B cell (primary cell): ENCODE measurements at regions not wholly inside any gene's neighbourhood (a gene's known extent, or its start where the extent isn't known, plus 50 kb on each side); places are given as distances from the start of the nearest gene placed in this dataset.

Experiments used
- ATAC-seq: fragments of 200-7000 bp; cut with Tn5 transposase; one replicate; pipeline ENCODE4 v1.10.0; 2021; ENCODE audit warnings: low read depth, mild to moderate bottlenecking, moderate number of reproducible peaks, moderate library complexity
- CTCF ChIA-PET: fragments of 350-600 bp; sonication (Branson Sonifier 250); formaldehyde crosslinking; loops from one replicate; lab custom pipeline; 2021; ENCODE audit warnings: antibody characterized with exemption, inconsistent platforms; lab: Charles Lee
- POLR2A ChIA-PET: fragments of 350-600 bp; sonication (Branson Sonifier 250); formaldehyde crosslinking; loops from one replicate; lab custom pipeline; 2021; ENCODE audit warnings: antibody characterized with exemption; lab: Charles Lee
- DNase-seq: peaks from one replicate; pipeline ENCODE4 v3.0.0; 2013
- H2AFZ ChIP-seq: 2 replicates; pipeline ENCODE4 v1.6.1; 2012; ENCODE audit warnings: mild to moderate bottlenecking, low read depth, low read length; ENCODE audit not compliant: insufficient read depth, poor library complexity, severe bottlenecking
- H3K27ac ChIP-seq, 2 donors: 1 replicate in 1 of 2; 2 replicates in 1 of 2; pipeline ENCODE4 v1.5.1; 2012 to 2013; ENCODE audit warnings: low read length in 2 of 2, mild to moderate bottlenecking in 2 of 2, moderate library complexity in 1 of 2
- H3K27me3 ChIP-seq, 4 experiments: fragments of 200-600 bp in 1 of 4; sonication (generic) in 1 of 4; replicated peaks in 1 of 4; 1 replicate in 2 of 4; 2 replicates in 2 of 4; pipeline versions ENCODE4 v1.6.1 to v1.7.0; 2013 to 2016; ENCODE audit warnings: low read length in 3 of 4, mild to moderate bottlenecking in 2 of 4, mixed read lengths in 1 of 4, moderate library complexity in 1 of 4; ENCODE audit not compliant: insufficient read depth in 4 of 4, control insufficient read depth in 3 of 4; ENCODE audit errors: control extremely low read depth in 1 of 4
- H3K36me3 ChIP-seq, 2 experiments: replicated peaks in 1 of 2; 1 replicate in 1 of 2; 2 replicates in 1 of 2; pipeline versions ENCODE4 v1.6.1 to v1.7.1; 2013; ENCODE audit warnings: low read length in 1 of 2; ENCODE audit not compliant: insufficient read depth in 2 of 2, control insufficient read depth in 1 of 2; ENCODE audit errors: control extremely low read depth in 1 of 2, extremely low read depth in 1 of 2
- H3K4me1 ChIP-seq, 2 donors: fragments of 200-600 bp in 1 of 2; sonication (generic) in 1 of 2; 1 replicate in 1 of 2; 2 replicates in 1 of 2; pipeline versions ENCODE4 v1.5.1 to v1.6.1; 2013 to 2017; ENCODE audit warnings: low read length in 2 of 2; ENCODE audit not compliant: control insufficient read depth in 2 of 2, insufficient read depth in 2 of 2
- H3K4me2 ChIP-seq: replicated peaks from 2 replicates; pipeline ENCODE3; 2012; ENCODE audit warnings: mild to moderate bottlenecking, low read depth, low read length; ENCODE audit not compliant: poor library complexity, severe bottlenecking
- H3K4me3 ChIP-seq, 5 experiments: fragments of 200-600 bp in 1 of 5; sonication (generic) in 1 of 5; 1 replicate in 3 of 5; 2 replicates in 2 of 5; pipeline versions ENCODE4 v1.5.1 to v1.7.0; 2011 to 2016; ENCODE audit warnings: low read length in 4 of 5, mild to moderate bottlenecking in 4 of 5, low read depth in 2 of 5, control low read depth in 1 of 5, moderate library complexity in 1 of 5; ENCODE audit not compliant: insufficient read depth in 1 of 5; ENCODE audit errors: control extremely low read depth in 1 of 5, extremely low read depth in 1 of 5
- H3K79me2 ChIP-seq: fragments of 200-600 bp; sonication (generic); one replicate; pipeline ENCODE4 v1.6.0; 2016; ENCODE audit warnings: low read length; ENCODE audit not compliant: control insufficient read depth, insufficient read depth
- H3K9ac ChIP-seq: fragments of 200-600 bp; sonication (generic); 2 replicates; pipeline ENCODE4 v1.6.1; 2017; ENCODE audit warnings: mild to moderate bottlenecking, low read length, moderate library complexity
- H3K9me3 ChIP-seq, 3 donors: one replicate each; pipeline versions ENCODE4 v1.6.1 to v1.7.1; 2013; ENCODE audit warnings: low read length in 2 of 3; ENCODE audit not compliant: control insufficient read depth in 2 of 3, insufficient read depth in 1 of 3; ENCODE audit errors: control extremely low read depth in 1 of 3
- H4K20me1 ChIP-seq: 2 replicates; pipeline ENCODE4 v1.6.0; 2012; ENCODE audit warnings: mild to moderate bottlenecking, low read length; ENCODE audit not compliant: insufficient read depth, control insufficient read depth, poor library complexity, severe bottlenecking
- H3K27ac Mint-ChIP-seq: one replicate; pipeline ENCODE4 v1.8.0; 2021; ENCODE audit warnings: mixed read lengths
- H3K27me3 Mint-ChIP-seq: one replicate; pipeline ENCODE4 v1.8.0; 2021; ENCODE audit warnings: mixed read lengths
- H3K4me1 Mint-ChIP-seq: one replicate; pipeline ENCODE4 v1.8.0; 2021; ENCODE audit warnings: mixed read lengths
- H3K4me3 Mint-ChIP-seq: one replicate; pipeline ENCODE4 v1.8.0; 2021; ENCODE audit warnings: mixed read lengths
- H3K9me3 Mint-ChIP-seq: one replicate; pipeline ENCODE4 v1.8.0; 2022; ENCODE audit warnings: mixed read lengths; ENCODE audit not compliant: insufficient read depth
- CTCF ChIP-seq: fragments of 200-600 bp; IDR thresholded peaks from one replicate; pipeline ENCODE4 v1.8.0; 2022; ENCODE audit warnings: antibody characterized with exemption, mild to moderate bottlenecking
- EZH2 ChIP-seq: IDR thresholded peaks from 2 replicates; pipeline ENCODE4 v1.6.1; 2012; ENCODE audit warnings: borderline replicate concordance, low read depth, mild to moderate bottlenecking, moderate library complexity, low read length; ENCODE audit not compliant: insufficient read depth, poor library complexity, severe bottlenecking
- WGBS: methylation state at CpG from one replicate; pipeline ENCODE4 v1.1.5; 2013; ENCODE audit warnings: missing lambda C conversion rate; ENCODE audit not compliant: insufficient coverage; 5-methylcytosine and 5-hydroxymethylcytosine counted together
- intact Hi-C: fragments of 100-400 bp; cut with micrococcal nuclease; formaldehyde crosslinking; loops from one replicate; pipeline ENCODE4 v1.10.0; 2022

- Mint-ChIP-seq H3K9me3 (no peaks in the 10 kb centered on the region), H3K4me3 (no peak overlapping the region), H3K4me1 (no peaks in the 10 kb centered on the region), H3K27me3 (peaks cover 24% of the 10 kb centered on the region), H3K27ac (no peak overlapping the region)
- H3K79me2 ChIP-seq: no peaks in the 10 kb centered on the region
- ATAC-seq (no peak), DNase-seq (no peak)
- no peak overlapping the region for H3K4me3 ChIP-seq
- H2AFZ ChIP-seq: no peak overlapping the region
- CTCF ChIA-PET: no interaction called here
- peaks cover 0 to 12% (median 0%) of the 10 kb centered on the region in 3 donors for H3K9me3 ChIP-seq
- no peak for TF ChIP-seq EZH2
- TF ChIP-seq CTCF: no peak
- POLR2A ChIA-PET: interaction anchor here (0.7 kb wide), 1 partner anchor 12 kb away, joined by 3 read pairs; no protein-coding TSS in a partner anchor
- no peak overlapping the region for H3K4me2 ChIP-seq
- intact Hi-C loops: no loop called here
- H3K36me3 ChIP-seq: no peaks in the 10 kb centered on the region
- no peaks in the 10 kb centered on the region for H3K4me1 ChIP-seq
- H3K27me3 ChIP-seq: peaks cover 0 to 8% (median 1%) of the 10 kb centered on the region in 4 experiments
- H4K20me1 ChIP-seq: no peaks in the 10 kb centered on the region
- 48% methylated on average over 4 of the region's 8 CpGs for WGBS
- H3K9ac ChIP-seq: no peak overlapping the region
- no peak overlapping the region for H3K27ac ChIP-seq
Measured at GRCh38 chr12:124656947-124657434, 89.6 kb upstream of the NCOR2 start.

- Histone ChIP-seq H3K36me3 (no peaks in the 10 kb centered on the region), H3K79me2 (no peaks in the 10 kb centered on the region), H3K9ac (no peak overlapping the region), H3K27ac (no peak overlapping the region), H3K9me3 (peaks cover 0 to 7% (median 0%) of the 10 kb centered on the region in 3 donors), H3K4me1 (no peaks in the 10 kb centered on the region), H2AFZ (no peak overlapping the region), H3K4me2 (no peak overlapping the region), H3K4me3 (no peak overlapping the region), H4K20me1 (no peaks in the 10 kb centered on the region), H3K27me3 (peaks cover 0 to 7% (median 1%) of the 10 kb centered on the region in 4 experiments)
- no peak overlapping the region for H3K4me3 Mint-ChIP-seq
- H3K27ac Mint-ChIP-seq: no peak overlapping the region
- peaks cover 24% of the 10 kb centered on the region for H3K27me3 Mint-ChIP-seq
- DNase-seq (no peak), ATAC-seq (no peak)
- ChIA-PET CTCF (no interaction called here), POLR2A (no interaction called here)
- intact Hi-C loops: no loop called here
- H3K4me1 Mint-ChIP-seq: no peaks in the 10 kb centered on the region
- TF ChIP-seq CTCF: no peak
- no peak for TF ChIP-seq EZH2
- 56% methylated on average over 15 of the region's 20 CpGs for WGBS
- H3K9me3 Mint-ChIP-seq: no peaks in the 10 kb centered on the region
Measured at GRCh38 chr12:124655698-124656516, 88.5 kb upstream of the NCOR2 start.
